ENCODE measurements at regions not wholly inside any gene's neighbourhood (a gene's known extent, or its start where the extent isn't known, plus 50 kb on each side); places are given as distances from the start of the nearest gene placed in this dataset.

- H3K27me3 ChIP-seq (ENCODE audit: low read length), result peaks cover 17% of the 10 kb centered on the region
- H3K27ac ChIP-seq (ENCODE audit: low read length), result no peak overlapping the region
- ChIA-PET POLR2A (ENCODE audit: unreplicated experiment) (no interaction called here), CTCF (no interaction called here)
- H3F3A ChIP-seq (ENCODE audit: low read length, unreplicated experiment), result no peaks in the 10 kb centered on the region
- H3K4me1 ChIP-seq (ENCODE audit: insufficient read depth, low read length), result no peaks in the 10 kb centered on the region
- H3K4me3 ChIP-seq (ENCODE audit: low read length), result no peak overlapping the region
- TF ChIP-seq EZH2phosphoT487 (IDR thresholded peaks at IDR 0.05; ENCODE audit: borderline replicate concordance, low read length) (no peak), EZH2 (IDR thresholded peaks at IDR 0.05; ENCODE audit: low read length, unreplicated experiment) (no peak), CTCF (conservative IDR thresholded peaks at IDR 0.05; ENCODE audit: low read depth, low read length) (no peak)
- 0 out of 2 replicates have a peak, but pooled peaks cover 3% of the 10 kb centered on the region for H3K9me2 ChIP-seq (replicated peaks; ENCODE audit: low read length)
- no peak overlapping the region for H3K9ac ChIP-seq (ENCODE audit: low read length)
- intact Hi-C loops (cut with micrococcal nuclease), result no loop called here
- ATAC-seq (no peak), DNase-seq (no peak)
- no TSS peak for BruUV-seq (replicated peaks)
- no peaks in the 10 kb centered on the region for H3K36me3 ChIP-seq (ENCODE audit: low read depth, low read length)
- no peak overlapping the region for H3K4me2 ChIP-seq (ENCODE audit: low read length)
- H3K9me3 ChIP-seq (ENCODE audit: low read length), result no peaks in the 10 kb centered on the region
- no peaks in the 10 kb centered on the region for H3K79me2 ChIP-seq (ENCODE audit: low read length)
- no peaks in the 10 kb centered on the region for H4K20me1 ChIP-seq (ENCODE audit: low read length)
- H2AFZ ChIP-seq (ENCODE audit: low read length), result no peak overlapping the region
These were observed 798.3 kb upstream of the SLC35B3 start for GRCh38 chr6:9233686-9234085.

GRCh38 chr6:9233226-9233625 is 797.9 kb upstream of the SLC35B3 start:
- Histone ChIP-seq H2AFZ (ENCODE audit: low read length) (no peak overlapping the region), H3K4me1 (ENCODE audit: insufficient read depth, low read length) (no peaks in the 10 kb centered on the region), H3K27ac (ENCODE audit: low read length) (no peak overlapping the region), H4K20me1 (ENCODE audit: low read length) (no peaks in the 10 kb centered on the region), H3K9ac (ENCODE audit: low read length) (no peak overlapping the region), H3K36me3 (ENCODE audit: low read depth, low read length) (no peaks in the 10 kb centered on the region), H3K4me3 (ENCODE audit: low read length) (no peak overlapping the region), H3F3A (ENCODE audit: low read length, unreplicated experiment) (no peaks in the 10 kb centered on the region), H3K9me2 (replicated peaks; ENCODE audit: low read length) (0 out of 2 replicates have a peak, but pooled peaks cover 3% of the 10 kb centered on the region), H3K79me2 (ENCODE audit: low read length) (no peaks in the 10 kb centered on the region), H3K9me3 (ENCODE audit: low read length) (no peaks in the 10 kb centered on the region), H3K27me3 (ENCODE audit: low read length) (peaks cover 16% of the 10 kb centered on the region), H3K4me2 (ENCODE audit: low read length) (no peak overlapping the region)
- POLR2A ChIA-PET (ENCODE audit: unreplicated experiment), result no interaction called here
- CTCF ChIA-PET, result no interaction called here
- ATAC-seq (no peak), DNase-seq (no peak)
- intact Hi-C loops (cut with micrococcal nuclease), result no loop called here
- no peak for TF ChIP-seq EZH2phosphoT487 (IDR thresholded peaks at IDR 0.05; ENCODE audit: borderline replicate concordance, low read length)
- no peak for TF ChIP-seq CTCF (conservative IDR thresholded peaks at IDR 0.05; ENCODE audit: low read depth, low read length)
- BruUV-seq (replicated peaks), result no TSS peak

GRCh38 chr6:9225441-9225871 is 790.1 kb upstream of the SLC35B3 start:
- Histone ChIP-seq H2AFZ (ENCODE audit: low read length) (no peak overlapping the region), H3K9me3 (ENCODE audit: low read length) (0 out of 2 replicates have a peak, but pooled peaks cover 4% of the 10 kb centered on the region), H3K36me3 (ENCODE audit: low read depth, low read length) (no peaks in the 10 kb centered on the region), H4K20me1 (ENCODE audit: low read length) (no peaks in the 10 kb centered on the region), H3K4me2 (ENCODE audit: low read length) (no peak overlapping the region), H3F3A (ENCODE audit: low read length, unreplicated experiment) (no peaks in the 10 kb centered on the region), H3K4me1 (ENCODE audit: insufficient read depth, low read length) (no peaks in the 10 kb centered on the region), H3K9me2 (replicated peaks; ENCODE audit: low read length) (no peaks in the 10 kb centered on the region), H3K27me3 (ENCODE audit: low read length) (peaks cover 10% of the 10 kb centered on the region; the same call in 1 of the 2 replicates), H3K4me3 (ENCODE audit: low read length) (no peak overlapping the region), H3K27ac (ENCODE audit: low read length) (no peak overlapping the region), H3K9ac (ENCODE audit: low read length) (no peak overlapping the region), H3K79me2 (ENCODE audit: low read length) (no peaks in the 10 kb centered on the region)
- no TSS peak for BruUV-seq (replicated peaks)
- ChIA-PET POLR2A (ENCODE audit: unreplicated experiment) (no interaction called here), CTCF (no interaction called here)
- ATAC-seq (no peak), DNase-seq (peak; percentile 24)
- intact Hi-C loops (cut with micrococcal nuclease), result no loop called here
- TF ChIP-seq EZH2phosphoT487 (IDR thresholded peaks at IDR 0.05; ENCODE audit: borderline replicate concordance, low read length) (no peak), CTCF (conservative IDR thresholded peaks at IDR 0.05; ENCODE audit: low read depth, low read length) (no peak), EZH2 (IDR thresholded peaks at IDR 0.05; ENCODE audit: low read length, unreplicated experiment) (no peak)

Measured in PC-3 (cell line).